ENCODE measurements at regions not wholly inside any gene's neighbourhood (a gene's known extent, or its start where the extent isn't known, plus 50 kb on each side); places are given as distances from the start of the nearest gene placed in this dataset.
"Not testable (repeated sequence)": the region's sequence is repeated elsewhere in the genome, so short reads cannot be mapped to it uniquely, and the experiment has no call there.

DNA sequence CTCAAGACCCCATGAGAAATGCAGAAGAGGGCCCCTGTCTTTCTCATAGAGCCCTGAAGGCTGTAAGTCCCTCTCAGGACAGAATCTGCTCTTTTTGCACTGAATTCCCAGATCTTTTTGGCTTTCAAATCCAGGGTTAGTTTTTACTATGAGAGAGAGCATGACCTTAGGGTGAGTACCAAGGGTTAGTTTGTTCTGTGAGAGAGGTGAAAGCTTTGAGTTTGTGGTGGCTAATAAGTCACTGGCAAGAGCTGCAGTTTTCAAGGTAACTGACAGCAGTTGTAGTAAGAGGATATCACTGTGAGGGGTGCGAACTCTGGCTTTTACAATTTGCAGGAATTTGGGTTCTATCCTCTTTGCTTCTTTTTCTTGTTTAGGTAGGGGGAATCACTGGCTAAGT lies 248.4 kb upstream of the KCNH7 start:
- CTCF ChIA-PET, result no interaction called here
- no peak overlapping the region for H3K4me3 ChIP-seq (ENCODE audit: low read depth, low read length)
- no peak for DNase-seq (ENCODE audit: low read depth, low spot score)
- TF ChIP-seq CTCF (IDR thresholded peaks at IDR 0.05; ENCODE audit: insufficient read depth, low read length, missing control alignments), result no peak
- POLR2A ChIA-PET, result no interaction called here

DNA sequence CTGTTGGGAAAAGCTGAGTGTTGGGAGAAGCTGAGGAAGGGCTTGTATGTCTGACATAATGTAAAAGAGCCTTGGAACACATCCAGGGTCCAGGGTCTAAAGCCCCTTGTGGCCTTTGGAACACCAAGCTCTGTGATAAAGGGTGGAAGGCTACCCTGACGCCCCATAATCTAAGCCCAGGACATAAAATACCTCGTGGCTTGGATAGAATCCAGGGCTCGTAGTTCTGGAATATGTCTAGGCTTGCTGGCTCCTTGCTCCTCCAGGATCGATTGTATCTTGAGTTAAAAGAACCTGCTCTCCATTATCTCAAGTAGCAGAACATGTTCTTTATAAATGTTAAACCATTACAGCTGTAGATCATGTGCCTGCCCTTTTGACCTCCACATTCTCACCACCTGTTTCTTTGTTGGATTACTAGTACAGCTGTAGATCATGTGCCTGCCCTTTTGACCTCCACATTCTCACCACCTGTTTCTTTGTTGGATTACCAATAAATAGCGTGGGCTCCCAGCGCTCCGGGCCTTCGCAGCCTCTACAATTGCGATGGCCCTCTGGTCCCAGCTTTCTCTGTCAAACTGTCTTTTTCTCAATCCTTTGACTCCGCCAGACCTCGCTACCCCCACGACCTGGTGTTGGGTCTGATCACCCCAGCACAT lies 246.9 kb upstream of the KCNH7 start:
- DNase-seq (ENCODE audit: low read depth, low spot score); CTCF ChIA-PET; H3K4me3 ChIP-seq (ENCODE audit: low read depth, low read length); POLR2A ChIA-PET: not testable (repeated sequence)

DNA sequence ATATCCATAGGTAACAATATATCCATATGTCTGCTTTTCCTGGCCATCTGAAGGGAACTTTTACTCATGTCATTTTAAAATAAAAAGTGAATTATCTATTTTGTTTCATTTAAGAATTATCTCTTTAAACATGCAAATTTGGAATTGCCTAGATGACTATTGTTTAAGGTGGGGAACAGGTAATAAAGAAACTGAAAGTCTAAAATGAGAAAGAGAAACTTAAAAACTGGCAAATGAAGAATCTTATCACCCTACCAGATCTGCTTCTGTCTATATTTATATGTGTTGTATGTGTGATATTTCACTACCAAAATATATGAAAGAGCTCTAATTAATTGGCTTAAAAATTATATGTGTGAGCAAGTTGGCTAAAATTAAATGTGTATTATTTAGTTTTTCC lies 243.2 kb upstream of the KCNH7 start:
- POLR2A ChIA-PET, result no interaction called here

GRCh38 chr2:163077241-163077640 lies 238.7 kb upstream of the KCNH7 start:
- CTCF ChIA-PET, result no interaction called here
- no peak for DNase-seq (ENCODE audit: low read depth, low spot score)
- POLR2A ChIA-PET, result no interaction called here
- no peak overlapping the region for H3K4me3 ChIP-seq (ENCODE audit: low read depth, low read length)
- TF ChIP-seq CTCF (IDR thresholded peaks at IDR 0.05; ENCODE audit: insufficient read depth, low read length, missing control alignments), result no peak

More for the DNA sequence above, 243.2 kb upstream of the KCNH7 start:
- no peak overlapping the region for H3K4me3 ChIP-seq (ENCODE audit: low read depth, low read length)
- DNase-seq (ENCODE audit: low read depth, low spot score), result no peak
- no peak for TF ChIP-seq CTCF (IDR thresholded peaks at IDR 0.05; ENCODE audit: insufficient read depth, low read length, missing control alignments)
- CTCF ChIA-PET, result no interaction called here

GRCh38 chr2:163066085-163066484 lies 227.5 kb upstream of the KCNH7 start:
- ChIA-PET POLR2A (no interaction called here), CTCF (no interaction called here)
- TF ChIP-seq CTCF (IDR thresholded peaks at IDR 0.05; ENCODE audit: insufficient read depth, low read length, missing control alignments), result no peak
- no peak for DNase-seq (ENCODE audit: low read depth, low spot score)
- no peak overlapping the region for H3K4me3 ChIP-seq (ENCODE audit: low read depth, low read length)

DNA sequence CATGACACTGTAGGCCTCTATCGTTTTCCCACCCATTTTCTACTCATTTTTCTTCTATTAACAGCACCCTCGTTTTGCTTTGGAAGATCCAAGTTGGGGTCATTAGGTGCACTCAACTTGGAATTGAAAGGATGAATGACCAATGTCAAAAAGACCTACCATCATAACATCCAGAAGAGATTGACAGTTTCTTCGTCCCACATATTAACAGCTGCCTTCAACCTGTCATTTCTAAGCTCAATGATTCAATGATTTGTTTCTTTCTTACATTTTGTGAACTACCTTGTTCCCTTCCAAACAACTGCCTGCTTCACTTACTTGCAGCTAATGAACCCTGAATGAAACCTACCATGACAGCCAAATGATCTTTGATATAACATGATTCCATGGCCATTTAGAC lies 224.0 kb upstream of the KCNH7 start:
- ChIA-PET CTCF (no interaction called here), POLR2A (no interaction called here)
- no peak for TF ChIP-seq CTCF (IDR thresholded peaks at IDR 0.05; ENCODE audit: insufficient read depth, low read length, missing control alignments)
- no peak overlapping the region for H3K4me3 ChIP-seq (ENCODE audit: low read depth, low read length)
- no peak for DNase-seq (ENCODE audit: low read depth, low spot score)

GRCh38 chr2:163046615-163047014 lies 208.0 kb upstream of the KCNH7 start:
- ChIA-PET POLR2A (no interaction called here), CTCF (no interaction called here)
- DNase-seq (ENCODE audit: low read depth, low spot score), result no peak
- no peak overlapping the region for H3K4me3 ChIP-seq (ENCODE audit: low read depth, low read length)
- TF ChIP-seq CTCF (IDR thresholded peaks at IDR 0.05; ENCODE audit: insufficient read depth, low read length, missing control alignments), result no peak
